ENCODE measurements at regions not wholly inside any gene's neighbourhood (a gene's known extent, or its start where the extent isn't known, plus 50 kb on each side); places are given as distances from the start of the nearest gene placed in this dataset.

DNA sequence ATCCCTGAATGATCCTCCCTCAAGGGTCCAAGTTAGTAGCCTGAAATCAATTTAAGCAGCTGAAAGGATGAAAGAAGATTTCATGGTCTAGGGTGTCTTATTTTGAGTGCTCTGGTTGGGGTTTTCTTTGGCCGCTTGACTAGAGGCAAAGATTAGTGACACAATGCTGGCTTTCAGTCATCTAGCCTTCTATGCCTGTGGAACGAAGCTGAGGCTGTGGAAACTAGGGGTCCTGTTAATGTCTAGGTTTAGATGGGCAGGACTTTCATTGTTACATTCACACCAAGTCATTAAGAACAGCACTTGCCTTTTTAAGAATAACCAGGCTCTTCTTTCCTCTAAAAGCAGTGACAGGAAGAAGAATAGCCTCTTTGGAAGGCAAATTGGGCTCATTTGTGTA lies 253.8 kb upstream of the E2F7 start:
- TF ChIP-seq, protein P1, sequence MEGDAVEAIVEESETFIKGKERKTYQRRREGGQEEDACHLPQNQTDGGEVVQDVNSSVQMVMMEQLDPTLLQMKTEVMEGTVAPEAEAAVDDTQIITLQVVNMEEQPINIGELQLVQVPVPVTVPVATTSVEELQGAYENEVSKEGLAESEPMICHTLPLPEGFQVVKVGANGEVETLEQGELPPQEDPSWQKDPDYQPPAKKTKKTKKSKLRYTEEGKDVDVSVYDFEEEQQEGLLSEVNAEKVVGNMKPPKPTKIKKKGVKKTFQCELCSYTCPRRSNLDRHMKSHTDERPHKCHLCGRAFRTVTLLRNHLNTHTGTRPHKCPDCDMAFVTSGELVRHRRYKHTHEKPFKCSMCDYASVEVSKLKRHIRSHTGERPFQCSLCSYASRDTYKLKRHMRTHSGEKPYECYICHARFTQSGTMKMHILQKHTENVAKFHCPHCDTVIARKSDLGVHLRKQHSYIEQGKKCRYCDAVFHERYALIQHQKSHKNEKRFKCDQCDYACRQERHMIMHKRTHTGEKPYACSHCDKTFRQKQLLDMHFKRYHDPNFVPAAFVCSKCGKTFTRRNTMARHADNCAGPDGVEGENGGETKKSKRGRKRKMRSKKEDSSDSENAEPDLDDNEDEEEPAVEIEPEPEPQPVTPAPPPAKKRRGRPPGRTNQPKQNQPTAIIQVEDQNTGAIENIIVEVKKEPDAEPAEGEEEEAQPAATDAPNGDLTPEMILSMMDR (IDR thresholded peaks at IDR 0.05), result no peak
- TF ChIP-seq POLR2A (IDR thresholded peaks at IDR 0.05), result no peak

Data from thyroid gland (tissue), 4 donors.